ENCODE measurements at regions not wholly inside any gene's neighbourhood (a gene's known extent, or its start where the extent isn't known, plus 50 kb on each side); places are given as distances from the start of the nearest gene placed in this dataset.

DNA sequence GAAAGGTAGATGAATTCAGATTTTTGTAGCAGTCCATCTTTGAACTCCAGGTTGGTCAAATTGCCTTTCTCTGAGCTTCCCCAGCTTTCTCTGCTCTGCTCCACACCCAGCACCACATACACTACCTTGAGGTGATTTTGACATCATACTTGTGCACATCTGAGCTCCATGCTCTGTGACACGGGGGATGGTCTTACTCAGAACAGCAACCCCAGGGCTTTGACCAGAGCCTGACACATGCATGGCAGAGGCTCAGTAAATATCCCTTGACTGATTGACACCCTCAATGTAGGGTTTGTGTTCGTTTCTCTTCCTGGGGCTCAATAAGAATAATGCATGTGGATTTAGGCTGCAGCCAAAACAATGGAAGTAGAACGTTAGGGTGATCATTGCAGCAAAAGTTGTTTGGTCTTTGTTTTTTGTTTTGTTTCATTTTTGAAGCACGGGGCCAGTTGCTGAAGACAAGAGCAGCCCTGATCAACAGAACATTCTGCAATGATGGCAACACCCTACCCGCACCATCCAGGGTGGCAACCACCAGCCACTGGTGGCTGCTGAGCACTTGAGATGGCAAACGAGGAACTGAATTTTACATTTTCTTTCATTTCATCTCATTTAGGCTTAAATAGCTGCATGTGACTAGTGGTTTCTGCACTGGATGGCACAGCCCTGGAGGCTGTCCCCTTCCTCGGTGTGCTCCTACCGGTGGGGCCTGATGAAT, 224.8 kb upstream of the TNRC6C start:
- no peak overlapping the region for H3K4me3 ChIP-seq
- intact Hi-C loops (cut with DNase I), result no loop called here
- H3K27ac ChIP-seq, result no peak overlapping the region

DNA sequence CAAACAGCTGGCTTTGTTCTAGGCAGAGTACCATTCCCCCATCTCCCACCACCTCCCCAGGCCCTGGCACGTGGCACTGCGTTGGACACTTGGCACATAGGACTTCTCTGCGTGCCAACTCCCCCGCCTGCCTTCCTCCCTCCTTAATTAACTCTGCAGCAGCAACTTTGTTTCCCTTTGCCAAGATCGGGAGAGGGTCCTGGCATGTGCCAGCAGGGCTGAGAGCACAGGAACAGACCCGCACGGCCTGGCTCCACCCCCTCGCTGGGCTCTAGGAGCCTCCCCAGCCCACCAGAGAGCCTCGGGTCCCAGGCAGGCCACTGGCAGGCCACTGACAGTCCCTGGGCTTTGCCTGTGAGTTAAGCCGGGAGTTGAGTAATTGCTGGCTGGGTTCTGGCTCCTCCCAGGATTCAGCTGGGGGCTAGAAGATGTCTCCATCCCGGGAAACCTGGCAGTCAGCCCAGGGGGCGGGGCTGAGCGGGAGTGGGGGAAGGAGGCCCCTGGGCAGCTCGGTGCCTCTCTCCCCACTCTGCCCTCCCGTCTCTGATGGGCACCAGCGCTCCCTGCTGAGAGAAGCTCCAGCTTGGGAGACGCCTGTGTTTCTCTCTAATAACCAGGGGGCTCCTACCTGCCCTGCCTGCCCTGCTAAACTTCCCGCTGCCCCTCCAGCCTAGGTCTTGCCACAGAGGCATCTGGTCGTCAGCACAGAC, 224.0 kb upstream of the TNRC6C start:
- TF ChIP-seq, protein P1, sequence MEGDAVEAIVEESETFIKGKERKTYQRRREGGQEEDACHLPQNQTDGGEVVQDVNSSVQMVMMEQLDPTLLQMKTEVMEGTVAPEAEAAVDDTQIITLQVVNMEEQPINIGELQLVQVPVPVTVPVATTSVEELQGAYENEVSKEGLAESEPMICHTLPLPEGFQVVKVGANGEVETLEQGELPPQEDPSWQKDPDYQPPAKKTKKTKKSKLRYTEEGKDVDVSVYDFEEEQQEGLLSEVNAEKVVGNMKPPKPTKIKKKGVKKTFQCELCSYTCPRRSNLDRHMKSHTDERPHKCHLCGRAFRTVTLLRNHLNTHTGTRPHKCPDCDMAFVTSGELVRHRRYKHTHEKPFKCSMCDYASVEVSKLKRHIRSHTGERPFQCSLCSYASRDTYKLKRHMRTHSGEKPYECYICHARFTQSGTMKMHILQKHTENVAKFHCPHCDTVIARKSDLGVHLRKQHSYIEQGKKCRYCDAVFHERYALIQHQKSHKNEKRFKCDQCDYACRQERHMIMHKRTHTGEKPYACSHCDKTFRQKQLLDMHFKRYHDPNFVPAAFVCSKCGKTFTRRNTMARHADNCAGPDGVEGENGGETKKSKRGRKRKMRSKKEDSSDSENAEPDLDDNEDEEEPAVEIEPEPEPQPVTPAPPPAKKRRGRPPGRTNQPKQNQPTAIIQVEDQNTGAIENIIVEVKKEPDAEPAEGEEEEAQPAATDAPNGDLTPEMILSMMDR (IDR thresholded peaks at IDR 0.05), result no peak
- TF ChIP-seq EP300 (IDR thresholded peaks at IDR 0.05) (no peak), POLR2A (IDR thresholded peaks at IDR 0.05) (no peak)
- WGBS, 3 donors, result 8 to 12% (median 12%) methylated on average over 18 to 19 of the region's 19 CpGs
- intact Hi-C loops (cut with DNase I), result no loop called here

More for the DNA sequence above, 224.8 kb upstream of the TNRC6C start:
- Histone ChIP-seq H3K27me3 (no peaks in the 10 kb centered on the region), H3K4me1 (ENCODE audit: insufficient read depth) (peaks cover 9% of the 10 kb centered on the region), H3K9me3 (no peaks in the 10 kb centered on the region), H3K36me3 (no peaks in the 10 kb centered on the region)
- TF ChIP-seq, protein P1 (IDR thresholded peaks at IDR 0.05), result no peak
- no peak for TF ChIP-seq EP300 (IDR thresholded peaks at IDR 0.05)
- TF ChIP-seq POLR2A (IDR thresholded peaks at IDR 0.05), result no peak
- WGBS, 3 donors, result 28 to 44% (median 36%) methylated on average over 8 of the region's 8 CpGs
- no peak for DNase-seq

DNA sequence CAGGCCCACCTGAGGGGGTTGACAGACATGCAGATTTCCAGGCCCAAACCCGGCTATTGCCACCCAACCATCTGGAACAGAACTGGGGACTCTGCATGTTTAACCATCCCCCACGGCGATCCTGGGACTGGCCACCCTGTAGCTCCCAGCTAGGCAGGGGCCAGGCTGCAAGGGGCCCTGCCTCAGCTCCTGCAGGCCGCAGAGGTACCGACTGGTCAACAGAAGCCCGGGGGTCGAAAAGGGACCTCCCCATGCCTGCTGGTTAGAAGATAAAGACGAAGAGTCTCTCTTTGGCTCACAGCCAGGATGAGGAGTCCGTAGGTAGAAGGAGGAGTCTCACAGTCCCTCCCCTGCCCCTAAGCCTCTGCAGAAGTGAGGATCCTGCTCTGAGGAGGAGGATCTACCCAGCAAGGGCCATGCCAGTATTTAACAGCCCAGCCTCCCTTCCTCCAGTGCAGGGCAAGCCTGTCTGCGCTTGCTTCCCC, 223.4 kb upstream of the TNRC6C start:
- no peaks in the 10 kb centered on the region for H3K36me3 ChIP-seq
- TF ChIP-seq, protein P1 (IDR thresholded peaks at IDR 0.05), result no peak
- TF ChIP-seq EP300 (IDR thresholded peaks at IDR 0.05) (no peak), POLR2A (IDR thresholded peaks at IDR 0.05) (no peak)
- peak overlapping the region in 1 of 2 donors; percentile 49 for H3K27ac ChIP-seq
- WGBS, 3 donors, result 21 to 31% (median 26%) methylated on average over 9 to 10 of the region's 10 CpGs
- intact Hi-C loops (cut with DNase I), result no loop called here
- peak in 1 of 5 donors; percentile 21 for DNase-seq
- H3K4me3 ChIP-seq, result no peak overlapping the region
- H3K27me3 ChIP-seq, result no peaks in the 10 kb centered on the region
- no peaks in the 10 kb centered on the region for H3K9me3 ChIP-seq
- H3K4me1 ChIP-seq (ENCODE audit: insufficient read depth), result peaks cover 9% of the 10 kb centered on the region

More for the DNA sequence above, 224.0 kb upstream of the TNRC6C start:
- DNase-seq, result peak; percentile 30 to 87 (median 82)
- Histone ChIP-seq H3K36me3 (no peaks in the 10 kb centered on the region), H3K4me3 (no peak overlapping the region), H3K27me3 (no peaks in the 10 kb centered on the region), H3K27ac (peak overlapping the region in 1 of 2 donors; percentile 49), H3K4me1 (ENCODE audit: insufficient read depth) (peaks cover 9% of the 10 kb centered on the region), H3K9me3 (no peaks in the 10 kb centered on the region)

DNA sequence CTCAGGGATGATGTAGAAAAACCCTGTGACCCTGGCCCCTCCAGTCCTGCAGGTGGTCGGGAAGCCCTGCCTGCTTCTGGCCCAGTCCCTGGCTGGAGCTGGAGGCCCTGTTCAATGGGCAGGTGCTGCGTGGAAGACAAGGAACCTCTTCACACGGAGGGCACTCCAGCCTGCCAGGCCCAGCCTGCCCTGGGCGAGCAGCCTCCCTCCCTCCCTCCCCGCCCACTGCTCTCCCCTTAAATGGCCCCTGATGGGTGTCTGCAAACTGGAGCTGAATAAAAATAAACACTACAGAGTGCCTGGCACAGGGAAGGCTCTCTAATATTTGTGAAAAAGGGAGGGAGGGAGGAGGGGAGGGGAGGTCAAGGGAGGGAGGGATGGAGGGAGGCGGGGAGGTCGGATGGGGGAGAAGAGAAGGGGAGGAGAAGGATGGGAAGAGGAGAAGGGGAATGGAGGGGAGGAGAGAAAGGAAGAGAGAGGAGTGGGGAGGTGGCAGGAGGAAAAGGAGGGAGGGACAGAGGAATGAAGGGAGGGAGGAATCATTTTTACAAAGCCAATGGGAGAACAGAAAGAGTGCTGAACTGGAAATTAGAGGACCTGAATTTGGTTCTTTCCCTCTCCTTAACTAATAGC, 222.8 kb upstream of the TNRC6C start:
- H3K27me3 ChIP-seq, result no peaks in the 10 kb centered on the region
- no peaks in the 10 kb centered on the region for H3K36me3 ChIP-seq
- peak in 3 of 5 donors; percentile 22 to 33 (median 26) for DNase-seq
- no peaks in the 10 kb centered on the region for H3K9me3 ChIP-seq
- peaks cover 9% of the 10 kb centered on the region for H3K4me1 ChIP-seq (ENCODE audit: insufficient read depth)
- 6 to 12% (median 11%) methylated on average over 7 of the region's 7 CpGs for WGBS, 3 donors
- TF ChIP-seq EP300 (IDR thresholded peaks at IDR 0.05) (no peak), POLR2A (IDR thresholded peaks at IDR 0.05) (no peak)
- TF ChIP-seq, protein P1 (IDR thresholded peaks at IDR 0.05), result no peak
- peak overlapping the region in 1 of 2 donors; percentile 49 for H3K27ac ChIP-seq
- intact Hi-C loops (cut with DNase I), result no loop called here
- H3K4me3 ChIP-seq, result no peak overlapping the region
